ENCODE measurements at regions not wholly inside any gene's neighbourhood (a gene's known extent, or its start where the extent isn't known, plus 50 kb on each side); places are given as distances from the start of the nearest gene placed in this dataset.

- TF ChIP-seq TCF12 (IDR thresholded peaks at IDR 0.05; ENCODE audit: low read depth, low read length), result no peak
- TF ChIP-seq POU5F1 (IDR thresholded peaks at IDR 0.05; ENCODE audit: low read depth, low read length), result no peak
- no peak for TF ChIP-seq MAFK (IDR thresholded peaks at IDR 0.05; ENCODE audit: low read depth, low read length)
- TF ChIP-seq SAP30 (IDR thresholded peaks at IDR 0.05; ENCODE audit: insufficient read depth, insufficient replicate concordance, low read length), result no peak
- no peak for TF ChIP-seq GABPA (IDR thresholded peaks at IDR 0.05; ENCODE audit: borderline replicate concordance, insufficient read depth, low read length)
Measured at GRCh38 chr19:30745476-30745985, 373.3 kb downstream of the ZNF536 start (continued).
